GM23338 (cell line): ENCODE measurements at regions not wholly inside any gene's neighbourhood (a gene's known extent, or its start where the extent isn't known, plus 50 kb on each side); places are given as distances from the start of the nearest gene placed in this dataset.

ENCODE experiments used
- ATAC-seq: fragments of 200-7000 bp; cut with Tn5 transposase; 3 replicates; pipeline ENCODE4 v1.9.1; 2020
- DNase-seq: peaks from one replicate; pipeline ENCODE4 v3.0.0-alpha.2; 2015; ENCODE audit warnings: low spot score
- H2AFZ ChIP-seq: fragments of 200-600 bp; sonication (generic); 2 replicates; pipeline ENCODE4 v1.8.0; 2016; ENCODE audit warnings: antibody characterized with exemption, mild to moderate bottlenecking, moderate library complexity
- H3F3A ChIP-seq: fragments of 200-600 bp; sonication (generic); replicated peaks from 2 replicates; pipeline ENCODE4 v1.8.0; 2017; ENCODE audit warnings: antibody characterized with exemption, mixed run types, low read depth
- H3K27ac ChIP-seq: fragments of 200-600 bp; sonication (generic); 2 replicates; pipeline ENCODE4 v1.6.1; 2016; ENCODE audit warnings: low read depth
- H3K27me3 ChIP-seq: fragments of 200-600 bp; sonication (generic); 2 replicates; pipeline ENCODE4 v1.8.0; 2016; ENCODE audit warnings: mild to moderate bottlenecking, mixed run types, moderate library complexity; ENCODE audit not compliant: insufficient read depth
- H3K36me3 ChIP-seq: fragments of 200-600 bp; sonication (generic); 2 replicates; pipeline ENCODE4 v1.8.0; 2016; ENCODE audit warnings: mild to moderate bottlenecking; ENCODE audit not compliant: insufficient read depth
- H3K4me1 ChIP-seq: fragments of 200-600 bp; sonication (generic); 2 replicates; pipeline ENCODE4 v1.8.0; 2016; ENCODE audit warnings: mild to moderate bottlenecking, moderate library complexity; ENCODE audit not compliant: insufficient read depth
- H3K4me2 ChIP-seq: fragments of 200-600 bp; sonication (generic); 2 replicates; pipeline ENCODE4 v1.7.1; 2017; ENCODE audit warnings: mixed run types
- H3K4me3 ChIP-seq: fragments of 200-600 bp; sonication (generic); 2 replicates; pipeline ENCODE4 v1.6.1; 2016; ENCODE audit warnings: mixed run types
- H3K79me2 ChIP-seq: fragments of 200-600 bp; sonication (generic); replicated peaks from 2 replicates; pipeline ENCODE4 v1.8.0; 2017; ENCODE audit warnings: mild to moderate bottlenecking; ENCODE audit not compliant: insufficient read depth
- H3K9me2 ChIP-seq: fragments of 200-600 bp; sonication (generic); 2 replicates; pipeline ENCODE4 v1.8.0; 2017; ENCODE audit not compliant: insufficient read depth
- H4K20me1 ChIP-seq: fragments of 200-600 bp; sonication (generic); replicated peaks from 2 replicates; pipeline ENCODE4 v1.8.0; 2017; ENCODE audit warnings: mild to moderate bottlenecking; ENCODE audit not compliant: insufficient read depth
- H3K27ac Mint-ChIP-seq: 2 replicates; pipeline ENCODE4 v1.8.0; 2020; ENCODE audit warnings: inconsistent platforms, mild to moderate bottlenecking, moderate library complexity, mixed read lengths
- H3K27me3 Mint-ChIP-seq: 3 replicates; pipeline ENCODE4 v1.8.0; 2022; ENCODE audit warnings: low read depth, mild to moderate bottlenecking, moderate library complexity, mixed read lengths, inconsistent platforms; ENCODE audit not compliant: insufficient read depth, poor library complexity
- H3K36me3 Mint-ChIP-seq: 3 replicates; pipeline ENCODE4 v1.8.0; 2021; ENCODE audit warnings: low read depth, mild to moderate bottlenecking, inconsistent platforms, moderate library complexity, mixed read lengths
- H3K4me1 Mint-ChIP-seq: 3 replicates; pipeline ENCODE4 v1.8.0; 2020; ENCODE audit warnings: mild to moderate bottlenecking, inconsistent platforms, mixed read lengths
- H3K4me3 Mint-ChIP-seq: 3 replicates; pipeline ENCODE4 v1.8.0; 2021; ENCODE audit warnings: moderate library complexity, mild to moderate bottlenecking, inconsistent platforms, mixed read lengths
- H3K9me3 Mint-ChIP-seq: 3 replicates; pipeline ENCODE4 v1.8.0; 2020; ENCODE audit warnings: moderate library complexity, mild to moderate bottlenecking, inconsistent platforms, mixed read lengths
- CREB1 ChIP-seq: fragments of 250-450 bp; sonication (Bioruptor Pico); IDR thresholded peaks from 2 replicates; pipeline ENCODE4 v1.5.0; 2020; ENCODE audit warnings: low read depth, mild to moderate bottlenecking, moderate library complexity
- EZH2 ChIP-seq: fragments of 200-600 bp; sonication (generic); IDR thresholded peaks from one replicate; pipeline ENCODE4 v1.8.0; 2017; ENCODE audit warnings: antibody characterized with exemption, mild to moderate bottlenecking, low read depth; ENCODE audit not compliant: unreplicated experiment
- EZH2phosphoT487 ChIP-seq: fragments of 200-600 bp; sonication (generic); IDR thresholded peaks from one replicate; pipeline ENCODE4 v1.8.1; 2018; ENCODE audit warnings: antibody characterized with exemption; ENCODE audit not compliant: unreplicated experiment
- JUNB ChIP-seq: IDR thresholded peaks from one replicate; pipeline ENCODE4 v1.6.1; 2016; ENCODE audit warnings: antibody characterized with exemption; ENCODE audit not compliant: unreplicated experiment
- NANOG ChIP-seq: IDR thresholded peaks from 2 replicates; pipeline ENCODE4 v1.6.1; 2016; ENCODE audit warnings: antibody characterized with exemption, borderline replicate concordance
- POLR2AphosphoS5 ChIP-seq: IDR thresholded peaks from 2 replicates; pipeline ENCODE4 v1.6.1; 2016; ENCODE audit warnings: antibody characterized with exemption, low read depth
- STAT1 ChIP-seq: IDR thresholded peaks from one replicate; pipeline ENCODE4 v1.6.1; 2016; ENCODE audit warnings: antibody characterized with exemption; ENCODE audit not compliant: unreplicated experiment
- ZNF114 ChIP-seq: fragments of 250-450 bp; sonication (Bioruptor Pico); IDR thresholded peaks from 2 replicates; pipeline ENCODE4 v1.5.0; 2020; ENCODE audit warnings: mild to moderate bottlenecking, moderate library complexity
- ZNF331 ChIP-seq: fragments of 250-450 bp; sonication (Bioruptor Pico); IDR thresholded peaks from 2 replicates; pipeline ENCODE4 v1.5.0; 2020; ENCODE audit warnings: low read depth, mild to moderate bottlenecking, moderate library complexity
- TF ChIP-seq, protein P1 (sequence below): IDR thresholded peaks from one replicate; pipeline ENCODE4 v1.6.1; 2018; ENCODE audit warnings: antibody characterized with exemption; ENCODE audit not compliant: unreplicated experiment
- TF ChIP-seq, protein P2 (sequence below): IDR thresholded peaks from 2 replicates; pipeline ENCODE4 v1.6.1; 2016; ENCODE audit warnings: antibody characterized with exemption
- TF ChIP-seq, protein P3 (sequence below), 2 experiments: fragments of 200-600 bp in 1 of 2; sonication (generic) in 1 of 2; conservative IDR thresholded peaks; 2 replicates each; pipeline versions ENCODE4 v1.5.1 to v1.6.1; 2016 to 2017; ENCODE audit warnings: antibody characterized with exemption in 2 of 2, low read depth in 2 of 2, mild to moderate bottlenecking in 2 of 2, moderate library complexity in 1 of 2
- TF ChIP-seq, protein P4 (sequence below): fragments of 250-450 bp; sonication (Bioruptor Pico); IDR thresholded peaks from 2 replicates; pipeline ENCODE4 v1.5.0; 2020; ENCODE audit warnings: mild to moderate bottlenecking, moderate library complexity

DNA sequence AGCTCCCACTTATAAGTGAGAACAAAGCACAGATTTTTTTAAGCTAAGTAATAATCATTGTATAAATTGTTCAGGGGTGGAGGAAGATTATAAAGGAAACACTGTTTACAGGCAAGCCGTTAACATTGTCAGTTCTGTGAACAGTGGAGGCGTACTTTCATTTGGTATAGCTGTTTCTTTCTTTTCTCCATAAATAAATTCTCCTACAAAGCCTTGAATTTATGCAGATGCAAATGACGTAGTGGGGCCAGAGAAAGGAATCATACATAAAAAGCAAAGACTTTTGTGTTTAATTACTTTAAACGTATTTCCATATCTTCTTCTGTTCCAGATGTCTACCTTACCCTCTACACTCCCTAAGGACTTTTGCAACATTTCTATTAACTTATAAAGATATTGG is 914.9 kb downstream of the ZPLD1 start:
- H3K4me3 Mint-ChIP-seq, result no peak overlapping the region
- ATAC-seq, result no peak
- H3K36me3 Mint-ChIP-seq, result no peaks in the 10 kb centered on the region
- no peak overlapping the region for H3K27ac Mint-ChIP-seq
- H3K27ac ChIP-seq, result no peak overlapping the region
- H3K4me1 Mint-ChIP-seq, result peaks cover 1% of the 10 kb centered on the region; the same call in 1 of the 3 replicates
- no peaks in the 10 kb centered on the region for H3K36me3 ChIP-seq
- DNase-seq, result no peak
- TF ChIP-seq, protein P1, sequence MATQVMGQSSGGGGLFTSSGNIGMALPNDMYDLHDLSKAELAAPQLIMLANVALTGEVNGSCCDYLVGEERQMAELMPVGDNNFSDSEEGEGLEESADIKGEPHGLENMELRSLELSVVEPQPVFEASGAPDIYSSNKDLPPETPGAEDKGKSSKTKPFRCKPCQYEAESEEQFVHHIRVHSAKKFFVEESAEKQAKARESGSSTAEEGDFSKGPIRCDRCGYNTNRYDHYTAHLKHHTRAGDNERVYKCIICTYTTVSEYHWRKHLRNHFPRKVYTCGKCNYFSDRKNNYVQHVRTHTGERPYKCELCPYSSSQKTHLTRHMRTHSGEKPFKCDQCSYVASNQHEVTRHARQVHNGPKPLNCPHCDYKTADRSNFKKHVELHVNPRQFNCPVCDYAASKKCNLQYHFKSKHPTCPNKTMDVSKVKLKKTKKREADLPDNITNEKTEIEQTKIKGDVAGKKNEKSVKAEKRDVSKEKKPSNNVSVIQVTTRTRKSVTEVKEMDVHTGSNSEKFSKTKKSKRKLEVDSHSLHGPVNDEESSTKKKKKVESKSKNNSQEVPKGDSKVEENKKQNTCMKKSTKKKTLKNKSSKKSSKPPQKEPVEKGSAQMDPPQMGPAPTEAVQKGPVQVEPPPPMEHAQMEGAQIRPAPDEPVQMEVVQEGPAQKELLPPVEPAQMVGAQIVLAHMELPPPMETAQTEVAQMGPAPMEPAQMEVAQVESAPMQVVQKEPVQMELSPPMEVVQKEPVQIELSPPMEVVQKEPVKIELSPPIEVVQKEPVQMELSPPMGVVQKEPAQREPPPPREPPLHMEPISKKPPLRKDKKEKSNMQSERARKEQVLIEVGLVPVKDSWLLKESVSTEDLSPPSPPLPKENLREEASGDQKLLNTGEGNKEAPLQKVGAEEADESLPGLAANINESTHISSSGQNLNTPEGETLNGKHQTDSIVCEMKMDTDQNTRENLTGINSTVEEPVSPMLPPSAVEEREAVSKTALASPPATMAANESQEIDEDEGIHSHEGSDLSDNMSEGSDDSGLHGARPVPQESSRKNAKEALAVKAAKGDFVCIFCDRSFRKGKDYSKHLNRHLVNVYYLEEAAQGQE, result no peak
- TF ChIP-seq JUNB, result no peak
- TF ChIP-seq, protein P2, sequence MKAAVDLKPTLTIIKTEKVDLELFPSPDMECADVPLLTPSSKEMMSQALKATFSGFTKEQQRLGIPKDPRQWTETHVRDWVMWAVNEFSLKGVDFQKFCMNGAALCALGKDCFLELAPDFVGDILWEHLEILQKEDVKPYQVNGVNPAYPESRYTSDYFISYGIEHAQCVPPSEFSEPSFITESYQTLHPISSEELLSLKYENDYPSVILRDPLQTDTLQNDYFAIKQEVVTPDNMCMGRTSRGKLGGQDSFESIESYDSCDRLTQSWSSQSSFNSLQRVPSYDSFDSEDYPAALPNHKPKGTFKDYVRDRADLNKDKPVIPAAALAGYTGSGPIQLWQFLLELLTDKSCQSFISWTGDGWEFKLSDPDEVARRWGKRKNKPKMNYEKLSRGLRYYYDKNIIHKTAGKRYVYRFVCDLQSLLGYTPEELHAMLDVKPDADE, result no peak
- TF ChIP-seq, protein P3, sequence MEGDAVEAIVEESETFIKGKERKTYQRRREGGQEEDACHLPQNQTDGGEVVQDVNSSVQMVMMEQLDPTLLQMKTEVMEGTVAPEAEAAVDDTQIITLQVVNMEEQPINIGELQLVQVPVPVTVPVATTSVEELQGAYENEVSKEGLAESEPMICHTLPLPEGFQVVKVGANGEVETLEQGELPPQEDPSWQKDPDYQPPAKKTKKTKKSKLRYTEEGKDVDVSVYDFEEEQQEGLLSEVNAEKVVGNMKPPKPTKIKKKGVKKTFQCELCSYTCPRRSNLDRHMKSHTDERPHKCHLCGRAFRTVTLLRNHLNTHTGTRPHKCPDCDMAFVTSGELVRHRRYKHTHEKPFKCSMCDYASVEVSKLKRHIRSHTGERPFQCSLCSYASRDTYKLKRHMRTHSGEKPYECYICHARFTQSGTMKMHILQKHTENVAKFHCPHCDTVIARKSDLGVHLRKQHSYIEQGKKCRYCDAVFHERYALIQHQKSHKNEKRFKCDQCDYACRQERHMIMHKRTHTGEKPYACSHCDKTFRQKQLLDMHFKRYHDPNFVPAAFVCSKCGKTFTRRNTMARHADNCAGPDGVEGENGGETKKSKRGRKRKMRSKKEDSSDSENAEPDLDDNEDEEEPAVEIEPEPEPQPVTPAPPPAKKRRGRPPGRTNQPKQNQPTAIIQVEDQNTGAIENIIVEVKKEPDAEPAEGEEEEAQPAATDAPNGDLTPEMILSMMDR (conservative IDR thresholded peaks at IDR 0.05; ENCODE audit: low read depth in 2 of 2), result no peak
- TF ChIP-seq ZNF331 (CRISPR knock-in tag), result no peak
- TF ChIP-seq EZH2, result no peak
- TF ChIP-seq ZNF114, result no peak
- TF ChIP-seq POLR2AphosphoS5, result no peak
- TF ChIP-seq CREB1 (CRISPR knock-in tag), result no peak
- TF ChIP-seq, protein P4, sequence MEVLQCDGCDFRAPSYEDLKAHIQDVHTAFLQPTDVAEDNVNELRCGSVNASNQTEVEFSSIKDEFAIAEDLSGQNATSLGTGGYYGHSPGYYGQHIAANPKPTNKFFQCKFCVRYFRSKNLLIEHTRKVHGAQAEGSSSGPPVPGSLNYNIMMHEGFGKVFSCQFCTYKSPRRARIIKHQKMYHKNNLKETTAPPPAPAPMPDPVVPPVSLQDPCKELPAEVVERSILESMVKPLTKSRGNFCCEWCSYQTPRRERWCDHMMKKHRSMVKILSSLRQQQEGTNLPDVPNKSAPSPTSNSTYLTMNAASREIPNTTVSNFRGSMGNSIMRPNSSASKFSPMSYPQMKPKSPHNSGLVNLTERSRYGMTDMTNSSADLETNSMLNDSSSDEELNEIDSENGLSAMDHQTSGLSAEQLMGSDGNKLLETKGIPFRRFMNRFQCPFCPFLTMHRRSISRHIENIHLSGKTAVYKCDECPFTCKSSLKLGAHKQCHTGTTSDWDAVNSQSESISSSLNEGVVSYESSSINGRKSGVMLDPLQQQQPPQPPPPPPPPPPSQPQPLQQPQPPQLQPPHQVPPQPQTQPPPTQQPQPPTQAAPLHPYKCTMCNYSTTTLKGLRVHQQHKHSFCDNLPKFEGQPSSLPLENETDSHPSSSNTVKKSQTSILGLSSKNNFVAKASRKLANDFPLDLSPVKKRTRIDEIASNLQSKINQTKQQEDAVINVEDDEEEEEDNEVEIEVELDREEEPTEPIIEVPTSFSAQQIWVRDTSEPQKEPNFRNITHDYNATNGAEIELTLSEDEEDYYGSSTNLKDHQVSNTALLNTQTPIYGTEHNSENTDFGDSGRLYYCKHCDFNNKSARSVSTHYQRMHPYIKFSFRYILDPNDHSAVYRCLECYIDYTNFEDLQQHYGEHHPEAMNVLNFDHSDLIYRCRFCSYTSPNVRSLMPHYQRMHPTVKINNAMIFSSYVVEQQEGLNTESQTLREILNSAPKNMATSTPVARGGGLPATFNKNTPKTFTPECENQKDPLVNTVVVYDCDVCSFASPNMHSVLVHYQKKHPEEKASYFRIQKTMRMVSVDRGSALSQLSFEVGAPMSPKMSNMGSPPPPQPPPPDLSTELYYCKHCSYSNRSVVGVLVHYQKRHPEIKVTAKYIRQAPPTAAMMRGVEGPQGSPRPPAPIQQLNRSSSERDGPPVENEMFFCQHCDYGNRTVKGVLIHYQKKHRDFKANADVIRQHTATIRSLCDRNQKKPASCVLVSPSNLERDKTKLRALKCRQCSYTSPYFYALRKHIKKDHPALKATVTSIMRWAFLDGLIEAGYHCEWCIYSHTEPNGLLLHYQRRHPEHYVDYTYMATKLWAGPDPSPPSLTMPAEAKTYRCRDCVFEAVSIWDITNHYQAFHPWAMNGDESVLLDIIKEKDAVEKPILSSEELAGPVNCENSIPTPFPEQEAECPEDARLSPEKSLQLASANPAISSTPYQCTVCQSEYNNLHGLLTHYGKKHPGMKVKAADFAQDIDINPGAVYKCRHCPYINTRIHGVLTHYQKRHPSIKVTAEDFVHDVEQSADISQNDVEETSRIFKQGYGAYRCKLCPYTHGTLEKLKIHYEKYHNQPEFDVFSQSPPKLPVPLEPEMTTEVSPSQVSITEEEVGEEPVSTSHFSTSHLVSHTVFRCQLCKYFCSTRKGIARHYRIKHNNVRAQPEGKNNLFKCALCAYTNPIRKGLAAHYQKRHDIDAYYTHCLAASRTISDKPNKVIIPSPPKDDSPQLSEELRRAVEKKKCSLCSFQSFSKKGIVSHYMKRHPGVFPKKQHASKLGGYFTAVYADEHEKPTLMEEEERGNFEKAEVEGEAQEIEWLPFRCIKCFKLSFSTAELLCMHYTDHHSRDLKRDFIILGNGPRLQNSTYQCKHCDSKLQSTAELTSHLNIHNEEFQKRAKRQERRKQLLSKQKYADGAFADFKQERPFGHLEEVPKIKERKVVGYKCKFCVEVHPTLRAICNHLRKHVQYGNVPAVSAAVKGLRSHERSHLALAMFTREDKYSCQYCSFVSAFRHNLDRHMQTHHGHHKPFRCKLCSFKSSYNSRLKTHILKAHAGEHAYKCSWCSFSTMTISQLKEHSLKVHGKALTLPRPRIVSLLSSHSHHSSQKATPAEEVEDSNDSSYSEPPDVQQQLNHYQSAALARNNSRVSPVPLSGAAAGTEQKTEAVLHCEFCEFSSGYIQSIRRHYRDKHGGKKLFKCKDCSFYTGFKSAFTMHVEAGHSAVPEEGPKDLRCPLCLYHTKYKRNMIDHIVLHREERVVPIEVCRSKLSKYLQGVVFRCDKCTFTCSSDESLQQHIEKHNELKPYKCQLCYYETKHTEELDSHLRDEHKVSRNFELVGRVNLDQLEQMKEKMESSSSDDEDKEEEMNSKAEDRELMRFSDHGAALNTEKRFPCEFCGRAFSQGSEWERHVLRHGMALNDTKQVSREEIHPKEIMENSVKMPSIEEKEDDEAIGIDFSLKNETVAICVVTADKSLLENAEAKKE (CRISPR knock-in tag), result no peak
- no peak for TF ChIP-seq STAT1
- TF ChIP-seq EZH2phosphoT487, result no peak
- TF ChIP-seq NANOG, result no peak
- H3K4me1 ChIP-seq, result no peaks in the 10 kb centered on the region
- no peaks in the 10 kb centered on the region for H3K27me3 Mint-ChIP-seq
- no peak overlapping the region for H3K4me2 ChIP-seq
- H3K9me3 Mint-ChIP-seq, result no peaks in the 10 kb centered on the region
- no peaks in the 10 kb centered on the region for H3F3A ChIP-seq
- H4K20me1 ChIP-seq, result no peaks in the 10 kb centered on the region
- H2AFZ ChIP-seq, result no peak overlapping the region
- no peak overlapping the region for H3K4me3 ChIP-seq
- H3K79me2 ChIP-seq, result no peaks in the 10 kb centered on the region
- no peaks in the 10 kb centered on the region for H3K27me3 ChIP-seq
- H3K9me2 ChIP-seq, result no peaks in the 10 kb centered on the region
